ENCODE measurements at regions not wholly inside any gene's neighbourhood (a gene's known extent, or its start where the extent isn't known, plus 50 kb on each side); places are given as distances from the start of the nearest gene placed in this dataset.

- Histone ChIP-seq H3K27ac (ENCODE audit: extremely low read depth, low read depth, low read length) (no peak overlapping the region), H3K9me3 (ENCODE audit: control insufficient read depth, insufficient read depth, low read depth, low read length) (no peaks in the 10 kb centered on the region), H3K36me3 (ENCODE audit: control insufficient read depth in 2 of 2, insufficient read depth in 1 of 2, low read length in 2 of 2) (no peaks in the 10 kb centered on the region), H3K4me3 (ENCODE audit: low read depth, low read length) (no peak overlapping the region), H3K4me1 (ENCODE audit: control insufficient read depth, insufficient read depth, low read length) (no peaks in the 10 kb centered on the region)
- TF ChIP-seq ZSCAN23 (tag by site-specific recombination; IDR thresholded peaks at IDR 0.05) = no peak
- no peak for TF ChIP-seq ZNF830 (tag by site-specific recombination; IDR thresholded peaks at IDR 0.05; ENCODE audit: low read depth)
- POLR2A ChIA-PET = no interaction called here
- CTCF ChIA-PET = no interaction called here
These were observed 276.1 kb upstream of the HDAC4 start for GRCh38 chr2:239676716-239677452.

- Histone ChIP-seq H3K9me3 (ENCODE audit: control insufficient read depth, insufficient read depth, low read depth, low read length) (no peaks in the 10 kb centered on the region), H3K4me3 (ENCODE audit: low read depth, low read length) (no peak overlapping the region), H3K27ac (ENCODE audit: extremely low read depth, low read depth, low read length) (no peak overlapping the region), H3K36me3 (ENCODE audit: control insufficient read depth in 2 of 2, insufficient read depth in 1 of 2, low read length in 2 of 2) (no peaks in the 10 kb centered on the region), H3K4me1 (ENCODE audit: control insufficient read depth, insufficient read depth, low read length) (no peaks in the 10 kb centered on the region)
- ChIA-PET CTCF (no interaction called here), POLR2A (no interaction called here)
- TF ChIP-seq ZNF776 (tag by site-specific recombination; IDR thresholded peaks at IDR 0.05; ENCODE audit: borderline replicate concordance) = no peak
- no peak for TF ChIP-seq ZNF341 (tag by site-specific recombination; IDR thresholded peaks at IDR 0.05; ENCODE audit: low read depth)
- TF ChIP-seq ZNF404 (tag by site-specific recombination; IDR thresholded peaks at IDR 0.05) = no peak
- TF ChIP-seq KLF9 (tag by site-specific recombination; IDR thresholded peaks at IDR 0.05; ENCODE audit: low read depth) = no peak
- TF ChIP-seq BCL11B (tag by site-specific recombination; IDR thresholded peaks at IDR 0.05; ENCODE audit: low read depth) = no peak
- no peak for TF ChIP-seq ZNF610 (tag by site-specific recombination; IDR thresholded peaks at IDR 0.05; ENCODE audit: borderline replicate concordance)
- no peak for TF ChIP-seq ZNF391 (tag by site-specific recombination; IDR thresholded peaks at IDR 0.05; ENCODE audit: borderline replicate concordance, low read depth)
- no peak for TF ChIP-seq ZBTB17 (tag by site-specific recombination; IDR thresholded peaks at IDR 0.05)
- no peak for TF ChIP-seq BCL11A (tag by site-specific recombination; IDR thresholded peaks at IDR 0.05; ENCODE audit: low read depth)
- no peak for TF ChIP-seq ZNF843 (tag by site-specific recombination; IDR thresholded peaks at IDR 0.05)
- TF ChIP-seq ZNF529 (tag by site-specific recombination; IDR thresholded peaks at IDR 0.05; ENCODE audit: insufficient replicate concordance) = no peak
- TF ChIP-seq ZEB2 (tag by site-specific recombination; IDR thresholded peaks at IDR 0.05) = no peak
These were observed 275.3 kb upstream of the HDAC4 start for GRCh38 chr2:239675826-239676715.

- no peak overlapping the region for H3K4me3 ChIP-seq (ENCODE audit: low read depth, low read length)
- no peaks in the 10 kb centered on the region for H3K4me1 ChIP-seq (ENCODE audit: control insufficient read depth, insufficient read depth, low read length)
- no peaks in the 10 kb centered on the region for H3K9me3 ChIP-seq (ENCODE audit: control insufficient read depth, insufficient read depth, low read depth, low read length)
- ChIA-PET CTCF (no interaction called here), POLR2A (no interaction called here)
- H3K36me3 ChIP-seq (ENCODE audit: control insufficient read depth in 2 of 2, insufficient read depth in 1 of 2, low read length in 2 of 2) = no peaks in the 10 kb centered on the region
- no peak overlapping the region for H3K27ac ChIP-seq (ENCODE audit: extremely low read depth, low read depth, low read length)
- TF ChIP-seq GLI2 (tag by site-specific recombination; IDR thresholded peaks at IDR 0.05; ENCODE audit: borderline replicate concordance, low read depth) = no peak
- peak; percentile 53 for TF ChIP-seq ZIC2 (tag by site-specific recombination; IDR thresholded peaks at IDR 0.05)
- TF ChIP-seq SP2 (tag by site-specific recombination; IDR thresholded peaks at IDR 0.05) = no peak
These were observed 274.4 kb upstream of the HDAC4 start for GRCh38 chr2:239674981-239675825.

Measured in HEK293 (cell line).